KOPT-K1 (cell line): ENCODE measurements at regions not wholly inside any gene's neighbourhood (a gene's known extent, or its start where the extent isn't known, plus 50 kb on each side); places are given as distances from the start of the nearest gene placed in this dataset.
"Not testable (repeated sequence)": the region's sequence is repeated elsewhere in the genome, so short reads cannot be mapped to it uniquely, and the experiment has no call there.

ENCODE experiments used
- H3K27ac ChIP-seq: fragments of 200-600 bp; sonication (generic); 2 replicates; pipeline ENCODE4 v1.5.1; 2016; ENCODE audit warnings: antibody characterized with exemption, mild to moderate bottlenecking, low read depth, low read length; ENCODE audit not compliant: poor library complexity, severe bottlenecking
- H3K36me3 ChIP-seq: fragments of 200-600 bp; sonication (generic); 2 replicates; pipeline ENCODE4 v1.5.1; 2017; ENCODE audit warnings: antibody characterized with exemption, mild to moderate bottlenecking, low read length, moderate library complexity; ENCODE audit not compliant: insufficient read depth
- H3K9me3 ChIP-seq: fragments of 200-600 bp; sonication (generic); 2 replicates; pipeline ENCODE4 v1.5.1; 2017; ENCODE audit warnings: antibody characterized with exemption, low read length, mild to moderate bottlenecking; ENCODE audit not compliant: insufficient read depth, poor library complexity, severe bottlenecking

GRCh38 chr5:152623951-152624350 lies 218.9 kb upstream of the NMUR2 start:
- H3K27ac ChIP-seq: no peak overlapping the region
- H3K36me3 ChIP-seq: no peaks in the 10 kb centered on the region
- H3K9me3 ChIP-seq: no peaks in the 10 kb centered on the region

- H3K9me3 ChIP-seq: no peaks in the 10 kb centered on the region
- H3K36me3 ChIP-seq: no peaks in the 10 kb centered on the region
- no peak overlapping the region for H3K27ac ChIP-seq
Measured at GRCh38 chr5:152625696-152626095, 220.6 kb upstream of the NMUR2 start.

- H3K27ac ChIP-seq: no peak overlapping the region
- no peaks in the 10 kb centered on the region for H3K36me3 ChIP-seq
- no peaks in the 10 kb centered on the region for H3K9me3 ChIP-seq
Measured at GRCh38 chr5:152631221-152631620, 226.1 kb upstream of the NMUR2 start.

GRCh38 chr5:152632360-152632759 lies 227.3 kb upstream of the NMUR2 start:
- Histone ChIP-seq H3K36me3 (no peaks in the 10 kb centered on the region), H3K9me3 (no peaks in the 10 kb centered on the region), H3K27ac (no peak overlapping the region)

GRCh38 chr5:152634586-152634985 lies 229.5 kb upstream of the NMUR2 start:
- H3K27ac ChIP-seq: no peak overlapping the region
- H3K9me3 ChIP-seq: no peaks in the 10 kb centered on the region
- no peaks in the 10 kb centered on the region for H3K36me3 ChIP-seq

- Histone ChIP-seq H3K36me3 (no peaks in the 10 kb centered on the region), H3K9me3 (no peaks in the 10 kb centered on the region), H3K27ac (no peak overlapping the region)
Measured at GRCh38 chr5:152638996-152639552, 234.0 kb upstream of the NMUR2 start.

GRCh38 chr5:152641970-152642805 lies 237.1 kb upstream of the NMUR2 start:
- Histone ChIP-seq H3K27ac (no peak overlapping the region), H3K36me3 (no peaks in the 10 kb centered on the region)

GRCh38 chr5:152642880-152643279 lies 237.8 kb upstream of the NMUR2 start:
- Histone ChIP-seq H3K9me3 (no peaks in the 10 kb centered on the region), H3K27ac (no peak overlapping the region), H3K36me3 (no peaks in the 10 kb centered on the region)

More at GRCh38 chr5:152641970-152642805, 237.1 kb upstream of the NMUR2 start:
- no peaks in the 10 kb centered on the region for H3K9me3 ChIP-seq

- H3K27ac ChIP-seq: no peak overlapping the region
- H3K9me3 ChIP-seq: no peaks in the 10 kb centered on the region
- H3K36me3 ChIP-seq: no peaks in the 10 kb centered on the region
Measured at GRCh38 chr5:152644029-152644728, 239.1 kb upstream of the NMUR2 start.

- Histone ChIP-seq H3K9me3 (no peaks in the 10 kb centered on the region), H3K36me3 (no peaks in the 10 kb centered on the region)
Measured at GRCh38 chr5:152649609-152650008, 244.5 kb upstream of the NMUR2 start.

GRCh38 chr5:152650413-152650812 lies 245.3 kb upstream of the NMUR2 start:
- no peaks in the 10 kb centered on the region for H3K36me3 ChIP-seq

More at GRCh38 chr5:152649609-152650008, 244.5 kb upstream of the NMUR2 start:
- no peak overlapping the region for H3K27ac ChIP-seq

GRCh38 chr5:152659470-152659869 lies 254.4 kb upstream of the NMUR2 start:
- H3K36me3 ChIP-seq, H3K9me3 ChIP-seq, H3K27ac ChIP-seq: not testable (repeated sequence)

More at GRCh38 chr5:152650413-152650812, 245.3 kb upstream of the NMUR2 start:
- Histone ChIP-seq H3K27ac (no peak overlapping the region), H3K9me3 (no peaks in the 10 kb centered on the region)

- Histone ChIP-seq H3K36me3 (no peaks in the 10 kb centered on the region), H3K27ac (no peak overlapping the region), H3K9me3 (no peaks in the 10 kb centered on the region)
Measured at GRCh38 chr5:152673601-152674000, 268.5 kb upstream of the NMUR2 start.

- Histone ChIP-seq H3K9me3 (no peaks in the 10 kb centered on the region), H3K36me3 (no peaks in the 10 kb centered on the region), H3K27ac (no peak overlapping the region)
Measured at GRCh38 chr5:152674403-152674802, 269.3 kb upstream of the NMUR2 start.

GRCh38 chr5:152676196-152676595 lies 271.1 kb upstream of the NMUR2 start:
- H3K36me3 ChIP-seq: no peaks in the 10 kb centered on the region
- no peak overlapping the region for H3K27ac ChIP-seq
- no peaks in the 10 kb centered on the region for H3K9me3 ChIP-seq
